ENCODE measurements at regions not wholly inside any gene's neighbourhood (a gene's known extent, or its start where the extent isn't known, plus 50 kb on each side); places are given as distances from the start of the nearest gene placed in this dataset.

- TF ChIP-seq, protein P1, sequence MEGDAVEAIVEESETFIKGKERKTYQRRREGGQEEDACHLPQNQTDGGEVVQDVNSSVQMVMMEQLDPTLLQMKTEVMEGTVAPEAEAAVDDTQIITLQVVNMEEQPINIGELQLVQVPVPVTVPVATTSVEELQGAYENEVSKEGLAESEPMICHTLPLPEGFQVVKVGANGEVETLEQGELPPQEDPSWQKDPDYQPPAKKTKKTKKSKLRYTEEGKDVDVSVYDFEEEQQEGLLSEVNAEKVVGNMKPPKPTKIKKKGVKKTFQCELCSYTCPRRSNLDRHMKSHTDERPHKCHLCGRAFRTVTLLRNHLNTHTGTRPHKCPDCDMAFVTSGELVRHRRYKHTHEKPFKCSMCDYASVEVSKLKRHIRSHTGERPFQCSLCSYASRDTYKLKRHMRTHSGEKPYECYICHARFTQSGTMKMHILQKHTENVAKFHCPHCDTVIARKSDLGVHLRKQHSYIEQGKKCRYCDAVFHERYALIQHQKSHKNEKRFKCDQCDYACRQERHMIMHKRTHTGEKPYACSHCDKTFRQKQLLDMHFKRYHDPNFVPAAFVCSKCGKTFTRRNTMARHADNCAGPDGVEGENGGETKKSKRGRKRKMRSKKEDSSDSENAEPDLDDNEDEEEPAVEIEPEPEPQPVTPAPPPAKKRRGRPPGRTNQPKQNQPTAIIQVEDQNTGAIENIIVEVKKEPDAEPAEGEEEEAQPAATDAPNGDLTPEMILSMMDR (IDR thresholded peaks at IDR 0.05) = no peak
- TF ChIP-seq ZFX (IDR thresholded peaks at IDR 0.05; ENCODE audit: borderline replicate concordance) = no peak
Observed at GRCh38 chr7:91550931-91551330, 286.7 kb downstream of the FZD1 start.

Data from 22Rv1 (cell line).